OCI-LY7 (cell line): ENCODE measurements at regions not wholly inside any gene's neighbourhood (a gene's known extent, or its start where the extent isn't known, plus 50 kb on each side); places are given as distances from the start of the nearest gene placed in this dataset.

Experiments used
- BruUV-seq: library from RNA; stranded (reverse); fragments of 400-500 nt; replicated peaks from 2 replicates; lab custom pipeline; 2021; lab: Mats Ljungman, UMichigan
- CTCF ChIA-PET: fragments of 300-600 bp; sonication (Branson Sonifier 250); formaldehyde crosslinking; loops from one replicate; lab custom pipeline; 2022; ENCODE audit warnings: antibody characterized with exemption; ENCODE audit not compliant: unreplicated experiment; lab: Charles Lee
- POLR2A ChIA-PET: fragments of 300-600 bp; sonication (Branson Sonifier 250); formaldehyde crosslinking; loops from one replicate; lab custom pipeline; 2022; ENCODE audit warnings: antibody characterized with exemption; lab: Charles Lee
- DNase-seq: peaks from one replicate; pipeline ENCODE4 v3.0.0-alpha.2; 2015; ENCODE audit warnings: low spot score
- H2AFZ ChIP-seq: fragments of 200-600 bp; sonication (generic), shearing (Covaris generic); 2 replicates; pipeline ENCODE4 v1.6.1; 2014; ENCODE audit warnings: mild to moderate bottlenecking, antibody characterized with exemption, low read length, moderate library complexity
- H3K27ac ChIP-seq: fragments of 200-600 bp; sonication (generic); 2 replicates; pipeline ENCODE4 v1.5.1; 2014; ENCODE audit warnings: mixed run types, low read depth, mild to moderate bottlenecking, moderate library complexity, low read length, inconsistent platforms; ENCODE audit not compliant: poor library complexity, severe bottlenecking
- H3K36me3 ChIP-seq: fragments of 200-600 bp; sonication (generic); 2 replicates; pipeline ENCODE4 v1.6.1; 2014; ENCODE audit warnings: mild to moderate bottlenecking, antibody characterized with exemption, low read length, moderate library complexity, mixed read lengths; ENCODE audit not compliant: insufficient read depth
- H3K4me1 ChIP-seq: fragments of 200-600 bp; sonication (generic); 2 replicates; pipeline ENCODE4 v1.5.1; 2014; ENCODE audit warnings: mild to moderate bottlenecking, low read length; ENCODE audit not compliant: insufficient read depth, poor library complexity, severe bottlenecking
- H3K4me2 ChIP-seq: fragments of 200-600 bp; sonication (generic); 2 replicates; pipeline ENCODE4 v1.6.1; 2014; ENCODE audit warnings: mild to moderate bottlenecking, low read length
- H3K4me3 ChIP-seq: fragments of 200-600 bp; sonication (generic); 2 replicates; pipeline ENCODE4 v1.5.1; 2014; ENCODE audit warnings: mild to moderate bottlenecking, low read depth, low read length; ENCODE audit not compliant: poor library complexity, severe bottlenecking
- H3K79me2 ChIP-seq: fragments of 200-600 bp; sonication (generic); 2 replicates; pipeline ENCODE4 v1.6.1; 2016; ENCODE audit warnings: low read depth, mild to moderate bottlenecking, low read length, moderate library complexity, mixed read lengths; ENCODE audit not compliant: insufficient read depth
- H3K9me2 ChIP-seq: fragments of 200-600 bp; sonication (generic); 2 replicates; pipeline ENCODE4 v1.6.1; 2016; ENCODE audit warnings: mild to moderate bottlenecking, low read length, mixed read lengths; ENCODE audit not compliant: insufficient read depth
- H3K9me3 ChIP-seq: fragments of 200-600 bp; sonication (generic); 2 replicates; pipeline ENCODE4 v1.6.1; 2014; ENCODE audit warnings: mild to moderate bottlenecking, mixed run types, low read length, mixed read lengths
- H4K20me1 ChIP-seq: fragments of 200-600 bp; sonication (generic); 2 replicates; pipeline ENCODE4 v1.6.1; 2014; ENCODE audit warnings: mild to moderate bottlenecking, antibody characterized with exemption, low read length, moderate library complexity, mixed read lengths; ENCODE audit not compliant: insufficient read depth
- EZH2phosphoT487 ChIP-seq: fragments of 200-600 bp; sonication (generic); IDR thresholded peaks from 2 replicates; pipeline ENCODE4 v1.6.1; 2018; ENCODE audit warnings: low read depth, borderline replicate concordance, mild to moderate bottlenecking, mixed run types, antibody characterized with exemption, low read length, moderate library complexity, mixed read lengths
- intact Hi-C: fragments of 100-400 bp; cut with micrococcal nuclease; formaldehyde crosslinking; loops from one replicate; pipeline ENCODE4 v1.10.0; 2022; ENCODE audit not compliant: unreplicated experiment
- TF ChIP-seq, protein P1 (sequence below): fragments of 200-600 bp; sonication (generic); conservative IDR thresholded peaks from 2 replicates; pipeline ENCODE4 v1.5.1; 2014; ENCODE audit warnings: mild to moderate bottlenecking, antibody characterized with exemption, low read length, moderate library complexity, mixed read lengths

GRCh38 chr3:117998071-117998470 is 1036.6 kb downstream of the IGSF11 start:
- Histone ChIP-seq H3K4me2 (no peak overlapping the region), H4K20me1 (no peaks in the 10 kb centered on the region), H3K9me2 (no peaks in the 10 kb centered on the region), H3K4me1 (no peaks in the 10 kb centered on the region), H3K9me3 (no peaks in the 10 kb centered on the region), H3K79me2 (no peaks in the 10 kb centered on the region), H3K27ac (no peak overlapping the region), H3K36me3 (no peaks in the 10 kb centered on the region), H3K4me3 (no peak overlapping the region), H2AFZ (no peak overlapping the region)
- CTCF ChIA-PET: interaction anchor here (0.7 kb wide), 1 partner anchor 11 kb away, joined by 3 read pairs; no protein-coding TSS in a partner anchor
- intact Hi-C loops: loop anchor here (5.0 kb wide), 3 partner anchors 111 to 396 kb away; no protein-coding TSS in a partner anchor
- no peak for DNase-seq
- no TSS peak for BruUV-seq
- POLR2A ChIA-PET: no interaction called here
- TF ChIP-seq EZH2phosphoT487: no peak
- TF ChIP-seq, protein P1, sequence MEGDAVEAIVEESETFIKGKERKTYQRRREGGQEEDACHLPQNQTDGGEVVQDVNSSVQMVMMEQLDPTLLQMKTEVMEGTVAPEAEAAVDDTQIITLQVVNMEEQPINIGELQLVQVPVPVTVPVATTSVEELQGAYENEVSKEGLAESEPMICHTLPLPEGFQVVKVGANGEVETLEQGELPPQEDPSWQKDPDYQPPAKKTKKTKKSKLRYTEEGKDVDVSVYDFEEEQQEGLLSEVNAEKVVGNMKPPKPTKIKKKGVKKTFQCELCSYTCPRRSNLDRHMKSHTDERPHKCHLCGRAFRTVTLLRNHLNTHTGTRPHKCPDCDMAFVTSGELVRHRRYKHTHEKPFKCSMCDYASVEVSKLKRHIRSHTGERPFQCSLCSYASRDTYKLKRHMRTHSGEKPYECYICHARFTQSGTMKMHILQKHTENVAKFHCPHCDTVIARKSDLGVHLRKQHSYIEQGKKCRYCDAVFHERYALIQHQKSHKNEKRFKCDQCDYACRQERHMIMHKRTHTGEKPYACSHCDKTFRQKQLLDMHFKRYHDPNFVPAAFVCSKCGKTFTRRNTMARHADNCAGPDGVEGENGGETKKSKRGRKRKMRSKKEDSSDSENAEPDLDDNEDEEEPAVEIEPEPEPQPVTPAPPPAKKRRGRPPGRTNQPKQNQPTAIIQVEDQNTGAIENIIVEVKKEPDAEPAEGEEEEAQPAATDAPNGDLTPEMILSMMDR: no peak

GRCh38 chr3:118000219-118000618 is 1034.4 kb downstream of the IGSF11 start:
- Histone ChIP-seq H3K9me2 (no peaks in the 10 kb centered on the region), H4K20me1 (no peaks in the 10 kb centered on the region), H3K9me3 (no peaks in the 10 kb centered on the region), H3K79me2 (no peaks in the 10 kb centered on the region), H3K27ac (no peak overlapping the region), H3K4me1 (no peaks in the 10 kb centered on the region), H3K4me3 (no peak overlapping the region), H3K36me3 (no peaks in the 10 kb centered on the region), H2AFZ (no peak overlapping the region), H3K4me2 (no peak overlapping the region)
- ChIA-PET CTCF (no interaction called here), POLR2A (interaction anchor here (0.7 kb wide), 1 partner anchor 1080 kb away, joined by 3 read pairs; no protein-coding TSS in a partner anchor)
- DNase-seq: no peak
- TF ChIP-seq, protein P1: no peak
- no peak for TF ChIP-seq EZH2phosphoT487
- intact Hi-C loops: no loop called here
- no TSS peak for BruUV-seq

GRCh38 chr3:118001380-118001779 is 1033.3 kb downstream of the IGSF11 start:
- H4K20me1 ChIP-seq: no peaks in the 10 kb centered on the region
- no peak overlapping the region for H2AFZ ChIP-seq
- H3K79me2 ChIP-seq: no peaks in the 10 kb centered on the region
- ChIA-PET CTCF (no interaction called here), POLR2A (no interaction called here)
- no peak overlapping the region for H3K4me3 ChIP-seq
- no peak for DNase-seq
- H3K36me3 ChIP-seq: no peaks in the 10 kb centered on the region
- H3K9me3 ChIP-seq: no peaks in the 10 kb centered on the region
- TF ChIP-seq, protein P1: no peak
- TF ChIP-seq EZH2phosphoT487: no peak
- no peak overlapping the region for H3K4me2 ChIP-seq
- no peaks in the 10 kb centered on the region for H3K9me2 ChIP-seq
- BruUV-seq: no TSS peak
- no peak overlapping the region for H3K27ac ChIP-seq
- intact Hi-C loops: no loop called here
- no peaks in the 10 kb centered on the region for H3K4me1 ChIP-seq
